ENCODE measurements at regions not wholly inside any gene's neighbourhood (a gene's known extent, or its start where the extent isn't known, plus 50 kb on each side); places are given as distances from the start of the nearest gene placed in this dataset.

GRCh38 chr5:89028595-89029285, 145.8 kb upstream of the MEF2C start:
- no peak overlapping the region for H3K4me3 ChIP-seq (ENCODE audit: low read depth, low read length)
- no peaks in the 10 kb centered on the region for H3K4me1 ChIP-seq (ENCODE audit: control insufficient read depth, insufficient read depth, low read length, unreplicated experiment)
- no peak overlapping the region for H2AFZ ChIP-seq (ENCODE audit: low read length, unreplicated experiment)
- H3K36me3 ChIP-seq (ENCODE audit: insufficient read depth, low read length), result no peaks in the 10 kb centered on the region
- no peaks in the 10 kb centered on the region for H3K79me2 ChIP-seq (ENCODE audit: control insufficient read depth, insufficient read depth, low read length, unreplicated experiment)
- no peaks in the 10 kb centered on the region for H3K27me3 ChIP-seq (ENCODE audit: insufficient read depth, low read length)
- H3K27ac ChIP-seq (ENCODE audit: low read depth, low read length), result no peak overlapping the region

- Histone ChIP-seq H3K27ac (ENCODE audit: low read depth, low read length) (no peak overlapping the region), H2AFZ (ENCODE audit: low read length, unreplicated experiment) (no peak overlapping the region), H3K4me1 (ENCODE audit: control insufficient read depth, insufficient read depth, low read length, unreplicated experiment) (no peaks in the 10 kb centered on the region), H3K4me3 (ENCODE audit: low read depth, low read length) (no peak overlapping the region), H3K79me2 (ENCODE audit: control insufficient read depth, insufficient read depth, low read length, unreplicated experiment) (no peaks in the 10 kb centered on the region), H3K36me3 (ENCODE audit: insufficient read depth, low read length) (no peaks in the 10 kb centered on the region), H3K27me3 (ENCODE audit: insufficient read depth, low read length) (no peaks in the 10 kb centered on the region)
Measured at GRCh38 chr5:89024045-89024444, 141.1 kb upstream of the MEF2C start.

- H3K27ac ChIP-seq (ENCODE audit: low read depth, low read length), result no peak overlapping the region
- no peak overlapping the region for H2AFZ ChIP-seq (ENCODE audit: low read length, unreplicated experiment)
- no peaks in the 10 kb centered on the region for H3K27me3 ChIP-seq (ENCODE audit: insufficient read depth, low read length)
- H3K79me2 ChIP-seq (ENCODE audit: control insufficient read depth, insufficient read depth, low read length, unreplicated experiment), result no peaks in the 10 kb centered on the region
- no peak overlapping the region for H3K4me3 ChIP-seq (ENCODE audit: low read depth, low read length)
- H3K36me3 ChIP-seq (ENCODE audit: insufficient read depth, low read length), result no peaks in the 10 kb centered on the region
- no peaks in the 10 kb centered on the region for H3K4me1 ChIP-seq (ENCODE audit: control insufficient read depth, insufficient read depth, low read length, unreplicated experiment)
Measured at GRCh38 chr5:89020926-89021610, 138.1 kb upstream of the MEF2C start.

GRCh38 chr5:89016741-89017303, 133.8 kb upstream of the MEF2C start:
- no peak overlapping the region for H3K4me3 ChIP-seq (ENCODE audit: low read depth, low read length)
- H3K79me2 ChIP-seq (ENCODE audit: control insufficient read depth, insufficient read depth, low read length, unreplicated experiment), result no peaks in the 10 kb centered on the region
- H2AFZ ChIP-seq (ENCODE audit: low read length, unreplicated experiment), result no peak overlapping the region

GRCh38 chr5:89015409-89015808, 132.4 kb upstream of the MEF2C start:
- H2AFZ ChIP-seq (ENCODE audit: low read length, unreplicated experiment), result no peak overlapping the region
- H3K27ac ChIP-seq (ENCODE audit: low read depth, low read length), result no peak overlapping the region
- H3K4me1 ChIP-seq (ENCODE audit: control insufficient read depth, insufficient read depth, low read length, unreplicated experiment), result no peaks in the 10 kb centered on the region
- no peak overlapping the region for H3K4me3 ChIP-seq (ENCODE audit: low read depth, low read length)
- no peaks in the 10 kb centered on the region for H3K27me3 ChIP-seq (ENCODE audit: insufficient read depth, low read length)
- no peaks in the 10 kb centered on the region for H3K79me2 ChIP-seq (ENCODE audit: control insufficient read depth, insufficient read depth, low read length, unreplicated experiment)
- H3K36me3 ChIP-seq (ENCODE audit: insufficient read depth, low read length), result no peaks in the 10 kb centered on the region

More at GRCh38 chr5:89016741-89017303, 133.8 kb upstream of the MEF2C start:
- H3K4me1 ChIP-seq (ENCODE audit: control insufficient read depth, insufficient read depth, low read length, unreplicated experiment), result no peaks in the 10 kb centered on the region
- no peaks in the 10 kb centered on the region for H3K27me3 ChIP-seq (ENCODE audit: insufficient read depth, low read length)
- no peaks in the 10 kb centered on the region for H3K36me3 ChIP-seq (ENCODE audit: insufficient read depth, low read length)
- no peak overlapping the region for H3K27ac ChIP-seq (ENCODE audit: low read depth, low read length)

- Histone ChIP-seq H3K4me1 (ENCODE audit: control insufficient read depth, insufficient read depth, low read length, unreplicated experiment) (no peaks in the 10 kb centered on the region), H2AFZ (ENCODE audit: low read length, unreplicated experiment) (no peak overlapping the region), H3K36me3 (ENCODE audit: insufficient read depth, low read length) (no peaks in the 10 kb centered on the region), H3K27ac (ENCODE audit: low read depth, low read length) (no peak overlapping the region), H3K27me3 (ENCODE audit: insufficient read depth, low read length) (no peaks in the 10 kb centered on the region; the same call in 1 of the 2 replicates), H3K4me3 (ENCODE audit: low read depth, low read length) (no peak overlapping the region), H3K79me2 (ENCODE audit: control insufficient read depth, insufficient read depth, low read length, unreplicated experiment) (no peaks in the 10 kb centered on the region)
Measured at GRCh38 chr5:89011778-89012711, 129.1 kb upstream of the MEF2C start.

- Histone ChIP-seq H3K4me3 (ENCODE audit: low read depth, low read length) (no peak overlapping the region), H3K27me3 (ENCODE audit: insufficient read depth, low read length) (no peaks in the 10 kb centered on the region; the same call in 1 of the 2 replicates), H3K4me1 (ENCODE audit: control insufficient read depth, insufficient read depth, low read length, unreplicated experiment) (no peaks in the 10 kb centered on the region), H3K36me3 (ENCODE audit: insufficient read depth, low read length) (no peaks in the 10 kb centered on the region), H3K79me2 (ENCODE audit: control insufficient read depth, insufficient read depth, low read length, unreplicated experiment) (no peaks in the 10 kb centered on the region), H2AFZ (ENCODE audit: low read length, unreplicated experiment) (no peak overlapping the region), H3K27ac (ENCODE audit: low read depth, low read length) (no peak overlapping the region)
Measured at GRCh38 chr5:89010512-89010911, 127.5 kb upstream of the MEF2C start.

GRCh38 chr5:89008291-89008690, 125.3 kb upstream of the MEF2C start:
- H3K27me3 ChIP-seq (ENCODE audit: insufficient read depth, low read length), result no peaks in the 10 kb centered on the region; the same call in 1 of the 2 replicates
- H3K4me1 ChIP-seq (ENCODE audit: control insufficient read depth, insufficient read depth, low read length, unreplicated experiment), result no peaks in the 10 kb centered on the region
- no peak overlapping the region for H3K4me3 ChIP-seq (ENCODE audit: low read depth, low read length)
- H2AFZ ChIP-seq (ENCODE audit: low read length, unreplicated experiment), result no peak overlapping the region
- no peaks in the 10 kb centered on the region for H3K79me2 ChIP-seq (ENCODE audit: control insufficient read depth, insufficient read depth, low read length, unreplicated experiment)
- no peaks in the 10 kb centered on the region for H3K36me3 ChIP-seq (ENCODE audit: insufficient read depth, low read length)
- no peak overlapping the region for H3K27ac ChIP-seq (ENCODE audit: low read depth, low read length)

- Histone ChIP-seq H2AFZ (ENCODE audit: low read length, unreplicated experiment) (no peak overlapping the region), H3K27me3 (ENCODE audit: insufficient read depth, low read length) (no peaks in the 10 kb centered on the region; the same call in 1 of the 2 replicates), H3K36me3 (ENCODE audit: insufficient read depth, low read length) (no peaks in the 10 kb centered on the region), H3K79me2 (ENCODE audit: control insufficient read depth, insufficient read depth, low read length, unreplicated experiment) (no peaks in the 10 kb centered on the region), H3K4me1 (ENCODE audit: control insufficient read depth, insufficient read depth, low read length, unreplicated experiment) (no peaks in the 10 kb centered on the region), H3K4me3 (ENCODE audit: low read depth, low read length) (no peak overlapping the region), H3K27ac (ENCODE audit: low read depth, low read length) (no peak overlapping the region)
Measured at GRCh38 chr5:89005990-89006389, 123.0 kb upstream of the MEF2C start.

GRCh38 chr5:89004379-89004778, 121.4 kb upstream of the MEF2C start:
- no peak overlapping the region for H2AFZ ChIP-seq (ENCODE audit: low read length, unreplicated experiment)
- no peak overlapping the region for H3K27ac ChIP-seq (ENCODE audit: low read depth, low read length)

More at GRCh38 chr5:89004379-89004778, 121.4 kb upstream of the MEF2C start:
- no peaks in the 10 kb centered on the region for H3K79me2 ChIP-seq (ENCODE audit: control insufficient read depth, insufficient read depth, low read length, unreplicated experiment)
- no peaks in the 10 kb centered on the region for H3K4me1 ChIP-seq (ENCODE audit: control insufficient read depth, insufficient read depth, low read length, unreplicated experiment)
- H3K4me3 ChIP-seq (ENCODE audit: low read depth, low read length), result no peak overlapping the region
- H3K36me3 ChIP-seq (ENCODE audit: insufficient read depth, low read length), result no peaks in the 10 kb centered on the region
- no peaks in the 10 kb centered on the region for H3K27me3 ChIP-seq (ENCODE audit: insufficient read depth, low read length)
